ENCODE measurements at regions not wholly inside any gene's neighbourhood (a gene's known extent, or its start where the extent isn't known, plus 50 kb on each side); places are given as distances from the start of the nearest gene placed in this dataset.

DNA sequence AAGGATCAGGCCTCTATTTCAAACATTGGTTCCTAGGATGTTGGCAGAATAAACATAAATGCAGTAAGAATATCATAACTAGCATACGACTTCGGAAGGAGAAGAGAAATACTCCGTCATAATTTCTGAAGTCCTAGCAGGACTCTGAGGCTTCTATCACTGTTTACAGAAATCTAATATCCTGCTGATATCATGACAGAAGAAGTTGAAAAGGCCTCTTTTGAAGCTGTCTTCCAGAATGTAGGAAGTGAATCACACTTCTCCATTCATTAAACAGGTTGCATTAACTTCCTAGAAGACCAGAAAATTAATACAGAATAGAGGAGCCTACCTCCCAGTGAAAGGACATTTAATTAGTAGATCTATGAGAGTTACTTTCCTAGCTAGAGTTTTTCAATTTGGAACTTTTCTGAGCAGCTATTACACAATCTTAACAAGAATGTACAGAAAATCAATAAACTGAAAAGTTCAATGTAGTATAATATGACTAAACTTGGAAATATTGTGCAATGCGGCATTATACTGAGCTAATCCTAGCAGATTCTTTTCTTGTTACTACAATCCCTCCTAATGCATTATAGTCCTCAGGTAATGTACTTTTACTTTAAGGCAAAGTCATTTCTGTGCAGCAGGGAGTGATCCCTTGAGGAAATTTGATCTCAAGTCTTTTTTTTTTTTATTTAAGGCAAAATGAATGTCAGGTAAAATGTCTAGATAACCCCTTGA, 622.6 kb upstream of the CELF2 start:
- TF ChIP-seq, protein P1, sequence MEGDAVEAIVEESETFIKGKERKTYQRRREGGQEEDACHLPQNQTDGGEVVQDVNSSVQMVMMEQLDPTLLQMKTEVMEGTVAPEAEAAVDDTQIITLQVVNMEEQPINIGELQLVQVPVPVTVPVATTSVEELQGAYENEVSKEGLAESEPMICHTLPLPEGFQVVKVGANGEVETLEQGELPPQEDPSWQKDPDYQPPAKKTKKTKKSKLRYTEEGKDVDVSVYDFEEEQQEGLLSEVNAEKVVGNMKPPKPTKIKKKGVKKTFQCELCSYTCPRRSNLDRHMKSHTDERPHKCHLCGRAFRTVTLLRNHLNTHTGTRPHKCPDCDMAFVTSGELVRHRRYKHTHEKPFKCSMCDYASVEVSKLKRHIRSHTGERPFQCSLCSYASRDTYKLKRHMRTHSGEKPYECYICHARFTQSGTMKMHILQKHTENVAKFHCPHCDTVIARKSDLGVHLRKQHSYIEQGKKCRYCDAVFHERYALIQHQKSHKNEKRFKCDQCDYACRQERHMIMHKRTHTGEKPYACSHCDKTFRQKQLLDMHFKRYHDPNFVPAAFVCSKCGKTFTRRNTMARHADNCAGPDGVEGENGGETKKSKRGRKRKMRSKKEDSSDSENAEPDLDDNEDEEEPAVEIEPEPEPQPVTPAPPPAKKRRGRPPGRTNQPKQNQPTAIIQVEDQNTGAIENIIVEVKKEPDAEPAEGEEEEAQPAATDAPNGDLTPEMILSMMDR (IDR thresholded peaks at IDR 0.05; ENCODE audit: insufficient read depth, low read length, poor library complexity, severe bottlenecking): no peak
- TF ChIP-seq EZH2phosphoT487 (conservative IDR thresholded peaks at IDR 0.05; ENCODE audit: low read length): no peak
